ENCODE measurements at regions not wholly inside any gene's neighbourhood (a gene's known extent, or its start where the extent isn't known, plus 50 kb on each side); places are given as distances from the start of the nearest gene placed in this dataset.

- H3K36me3 ChIP-seq (ENCODE audit: control insufficient read depth in 2 of 4, insufficient read depth in 4 of 4, low read length in 3 of 4) = no peaks in the 10 kb centered on the region
- no peak for DNase-seq (ENCODE audit: low read depth in 1 of 2, low spot score in 2 of 2)
- no peak overlapping the region; the same call in 1 of the 2 replicates for H2BK5ac ChIP-seq (ENCODE audit: low read depth, low read length)
- H3K18ac ChIP-seq (ENCODE audit: extremely low read depth, low read length) = no peak overlapping the region
- CTCF ChIA-PET (ENCODE audit: partially characterized antibody) = interaction anchor here (1.0 to 2.1 kb wide), 3 partner anchors 15 to 116 kb away, joined by 3 to 6 read pairs (median 6); no protein-coding TSS in a partner anchor
- FAIRE-seq = no peak
- H3K79me1 ChIP-seq (ENCODE audit: low read depth, low read length) = no peaks in the 10 kb centered on the region
- 0 out of 7 replicates have a peak, but pooled peaks cover 0 to 1% (median 0%) of the 10 kb centered on the region in 4 experiments for H3K4me1 ChIP-seq (replicated peaks in 1 of 4; ENCODE audit: control insufficient read depth in 3 of 4, insufficient read depth in 4 of 4, low read length in 3 of 4)
- 84% methylated on average over 4 of the region's 4 CpGs; no CpG with 5 or more reads in 1 of the 2 experiments for WGBS, 2 experiments (ENCODE audit: extremely low coverage in 1 of 2, insufficient coverage in 1 of 2, insufficient read length in 1 of 2, insufficient replicate concordance in 2 of 2, low coverage in 1 of 2, low lambda C conversion rate in 2 of 2, missing lambda C conversion rate in 1 of 2)
- no peak overlapping the region for H2BK120ac ChIP-seq (replicated peaks; ENCODE audit: low read depth, low read length)
- no peak overlapping the region for H3K56ac ChIP-seq (replicated peaks; ENCODE audit: insufficient read length, low read depth, low read length)
- H3K4me2 ChIP-seq (ENCODE audit: insufficient read depth in 1 of 2, low read depth in 2 of 2, low read length in 2 of 2) = no peak overlapping the region
- no peak overlapping the region for H3K4ac ChIP-seq (replicated peaks; ENCODE audit: insufficient read length, low read depth, low read length)
- H3K14ac ChIP-seq (ENCODE audit: insufficient read length) = no peak overlapping the region
- no peak overlapping the region for H3K9ac ChIP-seq (replicated peaks in 1 of 4; ENCODE audit: extremely low read depth in 1 of 4, low read depth in 3 of 4, low read length in 3 of 4)
- H3K79me2 ChIP-seq (ENCODE audit: control insufficient read depth in 1 of 2, insufficient read depth in 2 of 2, low read length in 2 of 2) = no peaks in the 10 kb centered on the region
- H3K27ac ChIP-seq (ENCODE audit: low read depth, low read length) = no peak overlapping the region
- no peaks in the 10 kb centered on the region for H3K9me3 ChIP-seq (ENCODE audit: insufficient read depth in 2 of 2, low read depth in 1 of 2, low read length in 1 of 2)
- no peak overlapping the region for H3K23ac ChIP-seq (ENCODE audit: insufficient read length)
- H3K4me3 ChIP-seq (ENCODE audit: extremely low read depth in 1 of 4, insufficient read depth in 2 of 4, low read depth in 3 of 4, low read length in 4 of 4) = no peak overlapping the region
- no peak overlapping the region for H4K91ac ChIP-seq (replicated peaks; ENCODE audit: insufficient read length, low read length)
- POLR2A ChIA-PET (ENCODE audit: partially characterized antibody) = interaction anchor here (0.9 to 1.5 kb wide), 2 partner anchors 9 to 15 kb away, joined by 3 to 4 read pairs; no protein-coding TSS in a partner anchor
- H4K8ac ChIP-seq (ENCODE audit: extremely low read depth, insufficient read depth, low read length) = no peak overlapping the region
- no peaks in the 10 kb centered on the region for H3K23me2 ChIP-seq (ENCODE audit: low read depth, low read length)
- H2AFZ ChIP-seq (ENCODE audit: low read length) = no peak overlapping the region
- no peak overlapping the region for H2BK15ac ChIP-seq (ENCODE audit: low read length)
- H4K5ac ChIP-seq (ENCODE audit: insufficient read length, low read depth, low read length) = no peak overlapping the region
- H2BK20ac ChIP-seq (ENCODE audit: low read length) = no peak overlapping the region
- H3K27me3 ChIP-seq (replicated peaks in 1 of 4; ENCODE audit: control insufficient read depth in 3 of 4, extremely low read depth in 1 of 4, insufficient read depth in 3 of 4, low read length in 3 of 4) = no peaks in the 10 kb centered on the region
- no peak overlapping the region for H2AK5ac ChIP-seq (ENCODE audit: low read depth, low read length)
- no peak overlapping the region for H2BK12ac ChIP-seq (ENCODE audit: low read depth, low read length)
- no peaks in the 10 kb centered on the region for H4K20me1 ChIP-seq (replicated peaks in 1 of 2; ENCODE audit: control insufficient read depth in 1 of 2, insufficient read depth in 2 of 2, low read length in 2 of 2)
- TF ChIP-seq CBX8 (IDR thresholded peaks at IDR 0.05; ENCODE audit: borderline replicate concordance, low read depth, low read length) (no peak), NANOG (IDR thresholded peaks at IDR 0.05; ENCODE audit: insufficient read depth, low read depth, low read length, poor library complexity, severe bottlenecking) (no peak), TCF12 (IDR thresholded peaks at IDR 0.05; ENCODE audit: low read depth, low read length) (no peak), ATF2 (IDR thresholded peaks at IDR 0.05; ENCODE audit: low read length) (no peak), YY1 (IDR thresholded peaks at IDR 0.05; ENCODE audit: low read depth, low read length) (no peak), MAFK (IDR thresholded peaks at IDR 0.05; ENCODE audit: low read depth, low read length) (no peak), SAP30 (IDR thresholded peaks at IDR 0.05; ENCODE audit: insufficient read depth, insufficient replicate concordance, low read length) (no peak), ATF3 (IDR thresholded peaks at IDR 0.05; ENCODE audit: insufficient read depth, low read depth, low read length) (no peak), SRF (IDR thresholded peaks at IDR 0.05; ENCODE audit: low read depth, low read length) (no peak), EZH2 (IDR thresholded peaks at IDR 0.05; ENCODE audit: low read depth, low read length, severe bottlenecking) (no peak), SP2 (IDR thresholded peaks at IDR 0.05; ENCODE audit: low read length) (no peak), TAF7 (optimal IDR thresholded peaks at IDR 0.05; ENCODE audit: borderline replicate concordance, low read depth, low read length) (no peak)
These were observed 100.5 kb downstream of the MFAP3L start for GRCh38 chr4:169925678-169926077.

All from H1 (cell line).